ENCODE measurements at regions not wholly inside any gene's neighbourhood (a gene's known extent, or its start where the extent isn't known, plus 50 kb on each side); places are given as distances from the start of the nearest gene placed in this dataset.

- no peak for DNase-seq (ENCODE audit: low spot score)
Measured at GRCh38 chr15:39083213-39083612, 497.7 kb upstream of the THBS1 start.

- peak; percentile 45 for DNase-seq (ENCODE audit: low spot score)
Measured at GRCh38 chr15:39084674-39085530, 496.0 kb upstream of the THBS1 start.

GRCh38 chr15:39086641-39087040, 494.2 kb upstream of the THBS1 start:
- no peak for DNase-seq (ENCODE audit: low spot score)

GRCh38 chr15:39088156-39088555, 492.7 kb upstream of the THBS1 start:
- no peak for DNase-seq (ENCODE audit: low spot score)

- no peak for DNase-seq (ENCODE audit: low spot score)
Measured at GRCh38 chr15:39092354-39092753, 488.5 kb upstream of the THBS1 start.

GRCh38 chr15:39092761-39093160, 488.1 kb upstream of the THBS1 start:
- no peak for DNase-seq (ENCODE audit: low spot score)

GRCh38 chr15:39094116-39094515, 486.8 kb upstream of the THBS1 start:
- no peak for DNase-seq (ENCODE audit: low spot score)

- DNase-seq (ENCODE audit: low spot score): no peak
Measured at GRCh38 chr15:39095218-39095879, 485.5 kb upstream of the THBS1 start.

GRCh38 chr15:39096608-39097205, 484.2 kb upstream of the THBS1 start:
- no peak for DNase-seq (ENCODE audit: low spot score)

- no peak for DNase-seq (ENCODE audit: low spot score)
Measured at GRCh38 chr15:39099524-39099923, 481.4 kb upstream of the THBS1 start.

GRCh38 chr15:39100106-39100660, 480.7 kb upstream of the THBS1 start:
- DNase-seq (ENCODE audit: low spot score): no peak

GRCh38 chr15:39102431-39102830, 478.4 kb upstream of the THBS1 start:
- no peak for DNase-seq (ENCODE audit: low spot score)

GRCh38 chr15:39106950-39107349, 473.9 kb upstream of the THBS1 start:
- DNase-seq (ENCODE audit: low spot score): no peak

- no peak for DNase-seq (ENCODE audit: low spot score)
Measured at GRCh38 chr15:39108021-39108420, 472.9 kb upstream of the THBS1 start.

- no peak for DNase-seq (ENCODE audit: low spot score)
Measured at GRCh38 chr15:39110336-39110735, 470.5 kb upstream of the THBS1 start.

GRCh38 chr15:39110746-39111145, 470.1 kb upstream of the THBS1 start:
- no peak for DNase-seq (ENCODE audit: low spot score)

GRCh38 chr15:39113741-39114140, 467.1 kb upstream of the THBS1 start:
- no peak for DNase-seq (ENCODE audit: low spot score)

- no peak for DNase-seq (ENCODE audit: low spot score)
Measured at GRCh38 chr15:39114690-39115378, 466.0 kb upstream of the THBS1 start.

GRCh38 chr15:39115379-39116057, 465.4 kb upstream of the THBS1 start:
- DNase-seq (ENCODE audit: low spot score): no peak

- no peak for DNase-seq (ENCODE audit: low spot score)
Measured at GRCh38 chr15:39118510-39118909, 462.4 kb upstream of the THBS1 start.

GRCh38 chr15:39124155-39124552, 456.7 kb upstream of the THBS1 start:
- DNase-seq (ENCODE audit: low spot score): no peak

Data from AG08396 (cell line).